GM23338 (cell line): ENCODE measurements at regions not wholly inside any gene's neighbourhood (a gene's known extent, or its start where the extent isn't known, plus 50 kb on each side); places are given as distances from the start of the nearest gene placed in this dataset.
A peak's percentile ranks its signal among the peaks of the same experiment; 100 is the strongest.

Experiments used
- ATAC-seq: fragments of 200-7000 bp; cut with Tn5 transposase; 3 replicates; pipeline ENCODE4 v1.9.1; 2020
- DNase-seq: peaks from one replicate; pipeline ENCODE4 v3.0.0-alpha.2; 2015; ENCODE audit warnings: low spot score
- H2AFZ ChIP-seq: fragments of 200-600 bp; sonication (generic); 2 replicates; pipeline ENCODE4 v1.8.0; 2016; ENCODE audit warnings: antibody characterized with exemption, mild to moderate bottlenecking, moderate library complexity
- H3F3A ChIP-seq: fragments of 200-600 bp; sonication (generic); replicated peaks from 2 replicates; pipeline ENCODE4 v1.8.0; 2017; ENCODE audit warnings: antibody characterized with exemption, mixed run types, low read depth
- H3K27ac ChIP-seq: fragments of 200-600 bp; sonication (generic); 2 replicates; pipeline ENCODE4 v1.6.1; 2016; ENCODE audit warnings: low read depth
- H3K27me3 ChIP-seq: fragments of 200-600 bp; sonication (generic); 2 replicates; pipeline ENCODE4 v1.8.0; 2016; ENCODE audit warnings: mild to moderate bottlenecking, mixed run types, moderate library complexity; ENCODE audit not compliant: insufficient read depth
- H3K36me3 ChIP-seq: fragments of 200-600 bp; sonication (generic); 2 replicates; pipeline ENCODE4 v1.8.0; 2016; ENCODE audit warnings: mild to moderate bottlenecking; ENCODE audit not compliant: insufficient read depth
- H3K4me1 ChIP-seq: fragments of 200-600 bp; sonication (generic); 2 replicates; pipeline ENCODE4 v1.8.0; 2016; ENCODE audit warnings: mild to moderate bottlenecking, moderate library complexity; ENCODE audit not compliant: insufficient read depth
- H3K4me2 ChIP-seq: fragments of 200-600 bp; sonication (generic); 2 replicates; pipeline ENCODE4 v1.7.1; 2017; ENCODE audit warnings: mixed run types
- H3K4me3 ChIP-seq: fragments of 200-600 bp; sonication (generic); 2 replicates; pipeline ENCODE4 v1.6.1; 2016; ENCODE audit warnings: mixed run types
- H3K79me2 ChIP-seq: fragments of 200-600 bp; sonication (generic); replicated peaks from 2 replicates; pipeline ENCODE4 v1.8.0; 2017; ENCODE audit warnings: mild to moderate bottlenecking; ENCODE audit not compliant: insufficient read depth
- H3K9me2 ChIP-seq: fragments of 200-600 bp; sonication (generic); 2 replicates; pipeline ENCODE4 v1.8.0; 2017; ENCODE audit not compliant: insufficient read depth
- H4K20me1 ChIP-seq: fragments of 200-600 bp; sonication (generic); replicated peaks from 2 replicates; pipeline ENCODE4 v1.8.0; 2017; ENCODE audit warnings: mild to moderate bottlenecking; ENCODE audit not compliant: insufficient read depth
- H3K27ac Mint-ChIP-seq: 2 replicates; pipeline ENCODE4 v1.8.0; 2020; ENCODE audit warnings: inconsistent platforms, mild to moderate bottlenecking, moderate library complexity, mixed read lengths
- H3K27me3 Mint-ChIP-seq: 3 replicates; pipeline ENCODE4 v1.8.0; 2022; ENCODE audit warnings: low read depth, mild to moderate bottlenecking, moderate library complexity, mixed read lengths, inconsistent platforms; ENCODE audit not compliant: insufficient read depth, poor library complexity
- H3K36me3 Mint-ChIP-seq: 3 replicates; pipeline ENCODE4 v1.8.0; 2021; ENCODE audit warnings: low read depth, mild to moderate bottlenecking, inconsistent platforms, moderate library complexity, mixed read lengths
- H3K4me1 Mint-ChIP-seq: 3 replicates; pipeline ENCODE4 v1.8.0; 2020; ENCODE audit warnings: mild to moderate bottlenecking, inconsistent platforms, mixed read lengths
- H3K4me3 Mint-ChIP-seq: 3 replicates; pipeline ENCODE4 v1.8.0; 2021; ENCODE audit warnings: moderate library complexity, mild to moderate bottlenecking, inconsistent platforms, mixed read lengths
- H3K9me3 Mint-ChIP-seq: 3 replicates; pipeline ENCODE4 v1.8.0; 2020; ENCODE audit warnings: moderate library complexity, mild to moderate bottlenecking, inconsistent platforms, mixed read lengths
- CREB1 ChIP-seq: fragments of 250-450 bp; sonication (Bioruptor Pico); IDR thresholded peaks from 2 replicates; pipeline ENCODE4 v1.5.0; 2020; ENCODE audit warnings: low read depth, mild to moderate bottlenecking, moderate library complexity
- EZH2phosphoT487 ChIP-seq: fragments of 200-600 bp; sonication (generic); IDR thresholded peaks from one replicate; pipeline ENCODE4 v1.8.1; 2018; ENCODE audit warnings: antibody characterized with exemption; ENCODE audit not compliant: unreplicated experiment
- JUNB ChIP-seq: IDR thresholded peaks from one replicate; pipeline ENCODE4 v1.6.1; 2016; ENCODE audit warnings: antibody characterized with exemption; ENCODE audit not compliant: unreplicated experiment
- POLR2AphosphoS5 ChIP-seq: IDR thresholded peaks from 2 replicates; pipeline ENCODE4 v1.6.1; 2016; ENCODE audit warnings: antibody characterized with exemption, low read depth
- ZNF114 ChIP-seq: fragments of 250-450 bp; sonication (Bioruptor Pico); IDR thresholded peaks from 2 replicates; pipeline ENCODE4 v1.5.0; 2020; ENCODE audit warnings: mild to moderate bottlenecking, moderate library complexity
- ZNF331 ChIP-seq: fragments of 250-450 bp; sonication (Bioruptor Pico); IDR thresholded peaks from 2 replicates; pipeline ENCODE4 v1.5.0; 2020; ENCODE audit warnings: low read depth, mild to moderate bottlenecking, moderate library complexity
- TF ChIP-seq, protein P1 (sequence below): IDR thresholded peaks from 2 replicates; pipeline ENCODE4 v1.6.1; 2016; ENCODE audit warnings: antibody characterized with exemption
- TF ChIP-seq, protein P2 (sequence below), 2 experiments: fragments of 200-600 bp in 1 of 2; sonication (generic) in 1 of 2; conservative IDR thresholded peaks; 2 replicates each; pipeline versions ENCODE4 v1.5.1 to v1.6.1; 2016 to 2017; ENCODE audit warnings: antibody characterized with exemption in 2 of 2, low read depth in 2 of 2, mild to moderate bottlenecking in 2 of 2, moderate library complexity in 1 of 2
- TF ChIP-seq, protein P3 (sequence below): fragments of 250-450 bp; sonication (Bioruptor Pico); IDR thresholded peaks from 2 replicates; pipeline ENCODE4 v1.5.0; 2020; ENCODE audit warnings: mild to moderate bottlenecking, moderate library complexity

DNA sequence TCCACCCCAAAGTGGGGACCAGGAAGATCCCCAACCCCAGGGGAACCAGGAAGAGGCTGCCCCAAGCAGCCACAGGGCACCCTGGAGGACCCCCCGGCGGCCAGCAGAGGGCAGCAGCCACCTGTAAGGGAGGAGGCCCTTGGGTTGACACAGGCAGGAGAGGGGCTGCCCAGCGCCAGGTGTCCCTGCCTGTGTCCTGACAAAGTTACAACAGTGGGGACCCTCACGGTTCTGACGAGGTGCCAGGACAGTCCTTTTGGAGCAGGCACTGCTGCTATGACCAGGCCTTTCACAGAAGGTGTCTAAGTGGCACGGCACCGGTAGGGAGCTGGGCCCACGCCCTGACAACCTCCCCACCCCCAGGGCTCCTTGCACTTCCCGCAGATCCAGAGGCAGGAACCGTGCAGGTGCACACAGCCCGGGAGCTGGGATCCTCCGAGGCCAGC, 176.7 kb downstream of the BMP7 start:
- H3K4me3 Mint-ChIP-seq: no peak overlapping the region
- Histone ChIP-seq H3K36me3 (no peaks in the 10 kb centered on the region), H4K20me1 (no peaks in the 10 kb centered on the region), H3K79me2 (no peaks in the 10 kb centered on the region), H3K4me2 (peak overlapping the region; percentile 64; the same call in 1 of the 2 replicates), H3K4me3 (no peak overlapping the region), H3K4me1 (no peaks in the 10 kb centered on the region), H2AFZ (no peak overlapping the region), H3K27me3 (peaks cover 8% of the 10 kb centered on the region; the same call in 1 of the 2 replicates), H3K9me2 (no peaks in the 10 kb centered on the region), H3K27ac (no peak overlapping the region), H3F3A (no peaks in the 10 kb centered on the region)
- H3K27ac Mint-ChIP-seq: no peak overlapping the region
- TF ChIP-seq, protein P1, sequence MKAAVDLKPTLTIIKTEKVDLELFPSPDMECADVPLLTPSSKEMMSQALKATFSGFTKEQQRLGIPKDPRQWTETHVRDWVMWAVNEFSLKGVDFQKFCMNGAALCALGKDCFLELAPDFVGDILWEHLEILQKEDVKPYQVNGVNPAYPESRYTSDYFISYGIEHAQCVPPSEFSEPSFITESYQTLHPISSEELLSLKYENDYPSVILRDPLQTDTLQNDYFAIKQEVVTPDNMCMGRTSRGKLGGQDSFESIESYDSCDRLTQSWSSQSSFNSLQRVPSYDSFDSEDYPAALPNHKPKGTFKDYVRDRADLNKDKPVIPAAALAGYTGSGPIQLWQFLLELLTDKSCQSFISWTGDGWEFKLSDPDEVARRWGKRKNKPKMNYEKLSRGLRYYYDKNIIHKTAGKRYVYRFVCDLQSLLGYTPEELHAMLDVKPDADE: no peak
- TF ChIP-seq, protein P2, sequence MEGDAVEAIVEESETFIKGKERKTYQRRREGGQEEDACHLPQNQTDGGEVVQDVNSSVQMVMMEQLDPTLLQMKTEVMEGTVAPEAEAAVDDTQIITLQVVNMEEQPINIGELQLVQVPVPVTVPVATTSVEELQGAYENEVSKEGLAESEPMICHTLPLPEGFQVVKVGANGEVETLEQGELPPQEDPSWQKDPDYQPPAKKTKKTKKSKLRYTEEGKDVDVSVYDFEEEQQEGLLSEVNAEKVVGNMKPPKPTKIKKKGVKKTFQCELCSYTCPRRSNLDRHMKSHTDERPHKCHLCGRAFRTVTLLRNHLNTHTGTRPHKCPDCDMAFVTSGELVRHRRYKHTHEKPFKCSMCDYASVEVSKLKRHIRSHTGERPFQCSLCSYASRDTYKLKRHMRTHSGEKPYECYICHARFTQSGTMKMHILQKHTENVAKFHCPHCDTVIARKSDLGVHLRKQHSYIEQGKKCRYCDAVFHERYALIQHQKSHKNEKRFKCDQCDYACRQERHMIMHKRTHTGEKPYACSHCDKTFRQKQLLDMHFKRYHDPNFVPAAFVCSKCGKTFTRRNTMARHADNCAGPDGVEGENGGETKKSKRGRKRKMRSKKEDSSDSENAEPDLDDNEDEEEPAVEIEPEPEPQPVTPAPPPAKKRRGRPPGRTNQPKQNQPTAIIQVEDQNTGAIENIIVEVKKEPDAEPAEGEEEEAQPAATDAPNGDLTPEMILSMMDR (conservative IDR thresholded peaks at IDR 0.05; ENCODE audit: low read depth in 2 of 2): peak; percentile 89 to 92
- peaks cover 8% of the 10 kb centered on the region; the same call in 2 of the 3 replicates for H3K4me1 Mint-ChIP-seq
- ATAC-seq (peak; percentile 93), DNase-seq (peak; percentile 81)
- H3K27me3 Mint-ChIP-seq: peaks cover 18% of the 10 kb centered on the region
- H3K36me3 Mint-ChIP-seq: no peaks in the 10 kb centered on the region
- no peaks in the 10 kb centered on the region; the same call in 2 of the 3 replicates for H3K9me3 Mint-ChIP-seq

DNA sequence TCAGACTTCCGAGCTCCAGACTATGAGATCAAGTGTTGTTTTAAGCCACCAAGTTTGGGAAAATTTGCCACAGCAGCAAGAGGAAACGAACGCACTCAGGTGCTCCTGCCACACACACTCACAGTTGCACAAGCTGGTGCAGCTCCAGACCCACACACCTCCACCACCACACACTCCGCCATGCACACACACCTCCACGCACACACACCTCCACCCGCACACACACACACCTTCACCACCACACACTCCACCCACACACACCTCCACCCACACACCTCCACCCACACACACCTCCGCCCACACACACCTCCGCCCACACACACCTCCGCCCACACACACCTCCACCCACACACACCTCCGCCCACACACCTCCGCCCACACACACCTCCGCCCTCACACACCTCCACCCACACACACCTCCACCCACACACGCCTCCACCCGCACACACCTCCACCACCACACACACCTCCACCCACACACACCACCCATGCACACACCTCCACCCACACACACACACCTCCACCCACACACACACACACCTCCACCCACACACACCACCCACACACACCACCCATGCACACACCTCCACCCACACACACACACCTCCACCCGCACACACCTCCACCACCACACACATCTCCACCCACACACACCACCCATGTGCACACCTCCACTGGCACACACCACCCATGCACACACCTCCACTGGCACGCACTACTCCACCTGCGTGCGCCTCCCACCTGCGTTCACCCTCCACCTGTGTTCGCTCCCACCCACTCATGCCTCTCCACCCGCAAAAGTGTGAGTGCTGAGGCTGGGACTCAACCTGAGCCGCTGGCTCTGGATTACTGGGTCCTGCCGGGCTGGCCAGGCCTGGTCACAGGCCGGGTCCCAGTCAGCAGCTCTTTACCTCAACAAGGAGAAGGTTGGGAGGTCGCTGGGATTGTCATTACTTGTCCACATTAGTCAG, 175.6 kb downstream of the BMP7 start:
- peaks cover 8% of the 10 kb centered on the region; the same call in 2 of the 3 replicates for H3K4me1 Mint-ChIP-seq
- H3K27me3 ChIP-seq: peaks cover 8% of the 10 kb centered on the region; the same call in 1 of the 2 replicates
- H2AFZ ChIP-seq: no peak overlapping the region
- H3K4me3 Mint-ChIP-seq: no peak overlapping the region
- no peaks in the 10 kb centered on the region; the same call in 2 of the 3 replicates for H3K9me3 Mint-ChIP-seq
- H3K4me3 ChIP-seq: no peak overlapping the region
- H3K27ac Mint-ChIP-seq: no peak overlapping the region
- no peaks in the 10 kb centered on the region for H3K9me2 ChIP-seq
- H3K27me3 Mint-ChIP-seq: peaks cover 18% of the 10 kb centered on the region
- no peaks in the 10 kb centered on the region for H3K36me3 Mint-ChIP-seq
- H3K36me3 ChIP-seq: no peaks in the 10 kb centered on the region
- H4K20me1 ChIP-seq: no peaks in the 10 kb centered on the region
- no peaks in the 10 kb centered on the region for H3K4me1 ChIP-seq
- H3K4me2 ChIP-seq: no peak overlapping the region
- no peak overlapping the region for H3K27ac ChIP-seq
- ATAC-seq (no peak), DNase-seq (no peak)
- no peaks in the 10 kb centered on the region for H3F3A ChIP-seq
- H3K79me2 ChIP-seq: no peaks in the 10 kb centered on the region
- TF ChIP-seq JUNB (no peak), POLR2AphosphoS5 (no peak), EZH2phosphoT487 (no peak), ZNF114 (no peak), ZNF331 (CRISPR knock-in tag) (no peak), CREB1 (CRISPR knock-in tag) (no peak)
- TF ChIP-seq, protein P1: no peak
- TF ChIP-seq, protein P3, sequence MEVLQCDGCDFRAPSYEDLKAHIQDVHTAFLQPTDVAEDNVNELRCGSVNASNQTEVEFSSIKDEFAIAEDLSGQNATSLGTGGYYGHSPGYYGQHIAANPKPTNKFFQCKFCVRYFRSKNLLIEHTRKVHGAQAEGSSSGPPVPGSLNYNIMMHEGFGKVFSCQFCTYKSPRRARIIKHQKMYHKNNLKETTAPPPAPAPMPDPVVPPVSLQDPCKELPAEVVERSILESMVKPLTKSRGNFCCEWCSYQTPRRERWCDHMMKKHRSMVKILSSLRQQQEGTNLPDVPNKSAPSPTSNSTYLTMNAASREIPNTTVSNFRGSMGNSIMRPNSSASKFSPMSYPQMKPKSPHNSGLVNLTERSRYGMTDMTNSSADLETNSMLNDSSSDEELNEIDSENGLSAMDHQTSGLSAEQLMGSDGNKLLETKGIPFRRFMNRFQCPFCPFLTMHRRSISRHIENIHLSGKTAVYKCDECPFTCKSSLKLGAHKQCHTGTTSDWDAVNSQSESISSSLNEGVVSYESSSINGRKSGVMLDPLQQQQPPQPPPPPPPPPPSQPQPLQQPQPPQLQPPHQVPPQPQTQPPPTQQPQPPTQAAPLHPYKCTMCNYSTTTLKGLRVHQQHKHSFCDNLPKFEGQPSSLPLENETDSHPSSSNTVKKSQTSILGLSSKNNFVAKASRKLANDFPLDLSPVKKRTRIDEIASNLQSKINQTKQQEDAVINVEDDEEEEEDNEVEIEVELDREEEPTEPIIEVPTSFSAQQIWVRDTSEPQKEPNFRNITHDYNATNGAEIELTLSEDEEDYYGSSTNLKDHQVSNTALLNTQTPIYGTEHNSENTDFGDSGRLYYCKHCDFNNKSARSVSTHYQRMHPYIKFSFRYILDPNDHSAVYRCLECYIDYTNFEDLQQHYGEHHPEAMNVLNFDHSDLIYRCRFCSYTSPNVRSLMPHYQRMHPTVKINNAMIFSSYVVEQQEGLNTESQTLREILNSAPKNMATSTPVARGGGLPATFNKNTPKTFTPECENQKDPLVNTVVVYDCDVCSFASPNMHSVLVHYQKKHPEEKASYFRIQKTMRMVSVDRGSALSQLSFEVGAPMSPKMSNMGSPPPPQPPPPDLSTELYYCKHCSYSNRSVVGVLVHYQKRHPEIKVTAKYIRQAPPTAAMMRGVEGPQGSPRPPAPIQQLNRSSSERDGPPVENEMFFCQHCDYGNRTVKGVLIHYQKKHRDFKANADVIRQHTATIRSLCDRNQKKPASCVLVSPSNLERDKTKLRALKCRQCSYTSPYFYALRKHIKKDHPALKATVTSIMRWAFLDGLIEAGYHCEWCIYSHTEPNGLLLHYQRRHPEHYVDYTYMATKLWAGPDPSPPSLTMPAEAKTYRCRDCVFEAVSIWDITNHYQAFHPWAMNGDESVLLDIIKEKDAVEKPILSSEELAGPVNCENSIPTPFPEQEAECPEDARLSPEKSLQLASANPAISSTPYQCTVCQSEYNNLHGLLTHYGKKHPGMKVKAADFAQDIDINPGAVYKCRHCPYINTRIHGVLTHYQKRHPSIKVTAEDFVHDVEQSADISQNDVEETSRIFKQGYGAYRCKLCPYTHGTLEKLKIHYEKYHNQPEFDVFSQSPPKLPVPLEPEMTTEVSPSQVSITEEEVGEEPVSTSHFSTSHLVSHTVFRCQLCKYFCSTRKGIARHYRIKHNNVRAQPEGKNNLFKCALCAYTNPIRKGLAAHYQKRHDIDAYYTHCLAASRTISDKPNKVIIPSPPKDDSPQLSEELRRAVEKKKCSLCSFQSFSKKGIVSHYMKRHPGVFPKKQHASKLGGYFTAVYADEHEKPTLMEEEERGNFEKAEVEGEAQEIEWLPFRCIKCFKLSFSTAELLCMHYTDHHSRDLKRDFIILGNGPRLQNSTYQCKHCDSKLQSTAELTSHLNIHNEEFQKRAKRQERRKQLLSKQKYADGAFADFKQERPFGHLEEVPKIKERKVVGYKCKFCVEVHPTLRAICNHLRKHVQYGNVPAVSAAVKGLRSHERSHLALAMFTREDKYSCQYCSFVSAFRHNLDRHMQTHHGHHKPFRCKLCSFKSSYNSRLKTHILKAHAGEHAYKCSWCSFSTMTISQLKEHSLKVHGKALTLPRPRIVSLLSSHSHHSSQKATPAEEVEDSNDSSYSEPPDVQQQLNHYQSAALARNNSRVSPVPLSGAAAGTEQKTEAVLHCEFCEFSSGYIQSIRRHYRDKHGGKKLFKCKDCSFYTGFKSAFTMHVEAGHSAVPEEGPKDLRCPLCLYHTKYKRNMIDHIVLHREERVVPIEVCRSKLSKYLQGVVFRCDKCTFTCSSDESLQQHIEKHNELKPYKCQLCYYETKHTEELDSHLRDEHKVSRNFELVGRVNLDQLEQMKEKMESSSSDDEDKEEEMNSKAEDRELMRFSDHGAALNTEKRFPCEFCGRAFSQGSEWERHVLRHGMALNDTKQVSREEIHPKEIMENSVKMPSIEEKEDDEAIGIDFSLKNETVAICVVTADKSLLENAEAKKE (CRISPR knock-in tag): no peak
